HG02870 (cell line): ENCODE measurements at regions not wholly inside any gene's neighbourhood (a gene's known extent, or its start where the extent isn't known, plus 50 kb on each side); places are given as distances from the start of the nearest gene placed in this dataset.
"Not testable (repeated sequence)": the region's sequence is repeated elsewhere in the genome, so short reads cannot be mapped to it uniquely, and the experiment has no call there.

Experiments
- ATAC-seq: cut with Tn5 transposase; IDR thresholded peaks from one replicate; pipeline ENCODE4 v1.9.1; 2021; ENCODE audit warnings: mild to moderate bottlenecking, moderate library complexity; ENCODE audit not compliant: unreplicated experiment

GRCh38 chr15:66864086-66864830 is 162.2 kb downstream of the SMAD6 start:
- no peak for ATAC-seq

GRCh38 chr15:66864871-66865281 is 162.8 kb downstream of the SMAD6 start:
- no peak for ATAC-seq

DNA sequence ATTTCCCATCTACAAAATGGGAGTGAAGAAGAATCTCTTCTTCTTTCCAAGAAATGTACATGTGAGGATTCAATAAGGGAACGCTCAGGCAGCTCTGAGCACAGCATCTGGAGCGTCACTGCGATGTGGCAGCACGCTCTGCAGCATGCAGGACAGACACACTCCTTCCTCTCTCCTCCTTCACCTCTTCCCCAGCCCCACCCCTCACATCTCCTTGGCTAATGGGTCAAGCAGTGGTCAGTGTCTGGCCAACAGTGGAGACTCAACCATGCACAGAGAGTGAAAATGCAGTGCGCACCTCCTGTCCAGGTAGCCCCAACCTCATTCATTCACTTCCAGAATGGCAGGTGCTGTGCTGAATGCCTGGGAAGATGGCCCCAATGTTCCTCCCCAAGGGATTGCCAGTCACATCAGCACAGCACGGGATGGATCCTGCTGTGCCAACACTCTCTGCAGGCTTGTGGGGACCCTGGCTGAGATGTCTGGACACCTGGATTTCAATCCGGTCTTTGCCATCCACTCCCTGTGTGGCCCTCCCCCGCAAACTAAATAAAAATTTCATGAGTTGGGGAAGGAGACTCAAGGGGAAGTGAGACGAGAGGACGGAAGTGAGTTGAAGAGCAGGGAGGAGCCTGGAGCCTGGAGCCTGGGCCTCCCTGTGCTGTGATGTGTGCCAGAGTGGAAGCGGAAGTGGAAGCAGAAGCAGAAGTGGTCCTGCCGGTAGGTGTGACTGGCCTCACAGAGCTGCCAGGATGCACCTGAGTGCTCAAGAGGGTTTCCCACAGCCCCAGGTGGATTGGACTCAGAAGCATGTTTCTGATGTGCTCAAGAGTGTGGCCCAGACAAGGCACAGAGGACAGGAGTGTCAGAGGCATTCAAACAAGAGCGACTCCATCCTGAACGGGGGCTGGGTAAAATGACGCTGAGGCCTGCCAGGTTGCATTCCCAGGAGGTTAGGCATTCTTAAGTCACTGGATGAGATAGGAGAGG is 163.9 kb downstream of the SMAD6 start:
- peak; percentile 66 for ATAC-seq

- ATAC-seq, result no peak
These were observed 164.6 kb downstream of the SMAD6 start for GRCh38 chr15:66866656-66867055.

DNA sequence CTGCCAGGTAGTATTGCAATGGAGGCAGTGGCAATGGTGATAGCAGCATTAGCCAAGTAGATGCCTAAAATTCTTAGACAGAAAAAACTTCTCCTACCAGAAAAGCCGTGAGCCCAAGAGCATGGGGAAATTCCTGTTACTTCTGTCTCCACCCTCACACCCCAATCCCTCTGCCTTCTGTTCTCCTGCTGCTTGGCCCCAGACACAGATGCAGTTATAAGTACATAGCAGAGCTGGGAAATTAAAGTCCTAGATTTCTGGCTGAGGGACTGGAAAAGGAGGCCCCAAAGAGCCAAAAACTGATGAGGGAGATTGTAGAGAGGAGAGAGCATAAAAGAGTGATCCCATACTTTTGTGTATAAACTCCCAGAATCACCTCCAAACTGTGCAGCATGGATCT is 166.9 kb downstream of the SMAD6 start:
- ATAC-seq, result no peak

- no peak for ATAC-seq
These were observed 168.9 kb downstream of the SMAD6 start for GRCh38 chr15:66870880-66871388.

- no peak for ATAC-seq
These were observed 170.4 kb downstream of the SMAD6 start for GRCh38 chr15:66872405-66872804.

GRCh38 chr15:66873331-66873730 is 171.3 kb downstream of the SMAD6 start:
- ATAC-seq, result not testable (repeated sequence)

- no peak for ATAC-seq
These were observed 171.8 kb downstream of the SMAD6 start for GRCh38 chr15:66873856-66874255.

GRCh38 chr15:66875588-66876420 is 173.8 kb downstream of the SMAD6 start:
- ATAC-seq, result no peak

- ATAC-seq, result no peak
These were observed 174.3 kb downstream of the SMAD6 start for GRCh38 chr15:66876421-66876730.

DNA sequence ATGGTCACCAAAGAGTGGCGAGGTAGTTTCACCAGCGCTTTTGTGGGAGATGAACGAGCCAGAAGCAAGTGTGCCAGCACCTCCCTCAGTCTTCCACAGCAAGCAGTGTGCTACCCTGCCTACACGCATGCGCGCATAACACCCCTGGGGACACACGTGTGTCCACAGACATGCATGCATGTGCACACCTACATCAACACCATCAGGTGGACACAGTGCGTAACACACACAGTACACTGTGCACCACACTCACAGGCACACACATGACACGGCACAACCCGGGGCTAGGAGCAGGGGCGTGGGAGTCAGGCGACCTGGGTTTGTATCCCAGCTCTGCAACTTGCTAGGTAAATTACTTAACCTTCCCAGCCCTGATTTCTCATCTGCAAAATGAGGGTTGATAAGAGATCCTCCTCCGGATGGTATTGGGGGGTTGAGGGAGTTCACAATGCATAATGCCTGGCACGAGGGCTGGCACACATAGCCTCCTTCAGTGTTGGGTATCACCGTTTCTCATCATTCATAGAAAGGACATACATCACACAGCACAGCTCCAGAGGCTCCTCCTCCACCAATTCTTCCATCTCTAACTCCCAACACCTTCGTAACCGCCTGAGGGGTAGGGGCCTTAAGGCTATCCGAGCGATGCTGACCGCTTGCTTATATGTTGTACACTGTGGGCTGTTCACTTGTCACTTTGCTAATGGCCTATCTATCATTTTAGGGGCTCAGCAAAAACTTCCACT is 174.9 kb downstream of the SMAD6 start:
- ATAC-seq, result no peak

GRCh38 chr15:66877477-66878271 is 175.6 kb downstream of the SMAD6 start:
- ATAC-seq, result no peak

- ATAC-seq, result no peak
These were observed 176.7 kb downstream of the SMAD6 start for GRCh38 chr15:66878761-66879160.

- no peak for ATAC-seq
These were observed 177.7 kb downstream of the SMAD6 start for GRCh38 chr15:66879531-66880368.

DNA sequence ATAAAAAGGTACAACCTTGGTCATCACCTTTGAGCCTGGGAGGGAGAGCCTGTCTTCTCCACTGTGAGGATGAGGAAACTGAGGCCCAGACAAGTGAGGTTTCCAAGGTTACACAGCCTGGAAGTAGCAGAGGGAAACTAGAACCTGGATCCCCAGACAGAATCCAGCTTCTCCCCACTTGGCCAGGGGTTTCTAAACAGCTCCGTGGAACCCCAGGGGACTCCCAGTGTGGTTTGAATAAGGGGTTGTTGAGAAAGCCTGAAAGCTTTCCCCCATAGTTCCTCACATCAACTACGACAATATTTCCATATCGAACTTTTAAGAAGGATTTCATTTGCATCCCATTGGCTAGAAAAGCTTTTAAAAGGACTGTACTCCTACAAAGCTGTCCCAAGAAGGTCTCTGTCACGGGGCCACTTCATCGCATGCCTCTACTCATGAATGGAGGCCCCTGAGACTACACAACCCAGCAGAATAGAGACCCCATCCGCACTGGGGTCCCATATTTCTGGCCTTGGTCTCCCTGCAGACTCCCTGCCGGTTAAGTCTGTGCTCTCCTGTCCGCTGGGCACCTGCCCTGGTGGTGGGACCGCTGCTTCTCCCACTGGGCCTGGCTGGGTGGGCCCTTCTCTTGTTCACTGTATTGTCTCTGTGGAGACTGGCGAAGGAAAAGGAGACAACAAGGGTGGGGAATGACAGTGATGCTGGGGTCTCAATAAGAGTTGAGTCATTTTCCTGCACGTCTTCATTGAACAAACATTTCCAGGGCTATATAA is 178.5 kb downstream of the SMAD6 start:
- no peak for ATAC-seq

GRCh38 chr15:66881173-66881905 is 179.3 kb downstream of the SMAD6 start:
- no peak for ATAC-seq
